ENCODE measurements at regions not wholly inside any gene's neighbourhood (a gene's known extent, or its start where the extent isn't known, plus 50 kb on each side); places are given as distances from the start of the nearest gene placed in this dataset.

GRCh38 chr14:98085751-98086150 lies 1186.2 kb downstream of the BCL11B start:
- DNase-seq, result no peak

GRCh38 chr14:98093111-98093510 lies 1178.9 kb downstream of the BCL11B start:
- no peak for DNase-seq

- DNase-seq, result no peak
Observed at GRCh38 chr14:98099527-98099926, 1172.5 kb downstream of the BCL11B start.

GRCh38 chr14:98101323-98101722 lies 1170.7 kb downstream of the BCL11B start:
- DNase-seq, result no peak

- no peak for DNase-seq
Observed at GRCh38 chr14:98103705-98104104, 1168.3 kb downstream of the BCL11B start.

GRCh38 chr14:98109326-98109725 lies 1162.7 kb downstream of the BCL11B start:
- no peak for DNase-seq

GRCh38 chr14:98112194-98112780 lies 1159.7 kb downstream of the BCL11B start:
- no peak for DNase-seq

GRCh38 chr14:98114122-98114895 lies 1157.7 kb downstream of the BCL11B start:
- no peak for DNase-seq

- DNase-seq, result no peak
Observed at GRCh38 chr14:98114946-98115345, 1157.1 kb downstream of the BCL11B start.

- DNase-seq, result no peak
Observed at GRCh38 chr14:98118749-98119148, 1153.2 kb downstream of the BCL11B start.

- DNase-seq, result no peak
Observed at GRCh38 chr14:98119739-98120138, 1152.3 kb downstream of the BCL11B start.

- DNase-seq, result no peak
Observed at GRCh38 chr14:98120831-98121464, 1151.0 kb downstream of the BCL11B start.

- DNase-seq, result no peak
Observed at GRCh38 chr14:98122527-98122926, 1149.5 kb downstream of the BCL11B start.

- DNase-seq, result no peak
Observed at GRCh38 chr14:98130691-98131090, 1141.3 kb downstream of the BCL11B start.

- no peak for DNase-seq
Observed at GRCh38 chr14:98131406-98131805, 1140.6 kb downstream of the BCL11B start.

- no peak for DNase-seq
Observed at GRCh38 chr14:98133806-98134205, 1138.2 kb downstream of the BCL11B start.

- DNase-seq, result no peak
Observed at GRCh38 chr14:98136012-98136789, 1135.8 kb downstream of the BCL11B start.

- no peak for DNase-seq
Observed at GRCh38 chr14:98137131-98138025, 1134.6 kb downstream of the BCL11B start.

- DNase-seq, result peak; percentile 62
Observed at GRCh38 chr14:98138666-98139065, 1133.3 kb downstream of the BCL11B start.

- DNase-seq, result no peak
Observed at GRCh38 chr14:98140862-98141530, 1131.0 kb downstream of the BCL11B start.

- no peak for DNase-seq
Observed at GRCh38 chr14:98143566-98143965, 1128.4 kb downstream of the BCL11B start.

GRCh38 chr14:98144964-98145363 lies 1127.0 kb downstream of the BCL11B start:
- no peak for DNase-seq
